SH-SY5Y (cell line): ENCODE measurements at regions not wholly inside any gene's neighbourhood (a gene's known extent, or its start where the extent isn't known, plus 50 kb on each side); places are given as distances from the start of the nearest gene placed in this dataset.

Experiments
- GATA2 ChIP-seq: IDR thresholded peaks from 2 replicates; pipeline ENCODE4 v1.6.1; 2011; ENCODE audit warnings: mild to moderate bottlenecking, low read depth, low read length
- GATA3 ChIP-seq: IDR thresholded peaks from 2 replicates; pipeline ENCODE4 v1.6.1; 2011; ENCODE audit warnings: low read depth, mild to moderate bottlenecking, low read length, moderate library complexity

GRCh38 chr4:135282676-135283075, 1081.1 kb upstream of the PABPC4L start:
- TF ChIP-seq GATA2 = no peak
- no peak for TF ChIP-seq GATA3

GRCh38 chr4:135281230-135281629, 1079.6 kb upstream of the PABPC4L start:
- TF ChIP-seq GATA2 (no peak), GATA3 (no peak)

GRCh38 chr4:135277980-135278315, 1076.4 kb upstream of the PABPC4L start:
- no peak for TF ChIP-seq GATA3
- TF ChIP-seq GATA2 = no peak

- no peak for TF ChIP-seq GATA2
- no peak for TF ChIP-seq GATA3
These were observed 1075.7 kb upstream of the PABPC4L start for GRCh38 chr4:135277068-135277979.

GRCh38 chr4:135274416-135274815, 1072.8 kb upstream of the PABPC4L start:
- no peak for TF ChIP-seq GATA2
- no peak for TF ChIP-seq GATA3

- TF ChIP-seq GATA2 (no peak), GATA3 (no peak)
These were observed 1067.7 kb upstream of the PABPC4L start for GRCh38 chr4:135269125-135269890.

- TF ChIP-seq GATA2 (no peak), GATA3 (no peak)
These were observed 1066.8 kb upstream of the PABPC4L start for GRCh38 chr4:135268369-135268768.

- TF ChIP-seq GATA2 = no peak
- no peak for TF ChIP-seq GATA3
These were observed 1065.7 kb upstream of the PABPC4L start for GRCh38 chr4:135267148-135267865.

GRCh38 chr4:135256111-135256510, 1054.5 kb upstream of the PABPC4L start:
- TF ChIP-seq GATA2 (no peak), GATA3 (no peak)

GRCh38 chr4:135250040-135250439, 1048.5 kb upstream of the PABPC4L start:
- no peak for TF ChIP-seq GATA3
- TF ChIP-seq GATA2 = no peak

GRCh38 chr4:135249024-135249423, 1047.4 kb upstream of the PABPC4L start:
- TF ChIP-seq GATA3 (no peak), GATA2 (no peak)

GRCh38 chr4:135244696-135245095, 1043.1 kb upstream of the PABPC4L start:
- TF ChIP-seq GATA3 = no peak
- no peak for TF ChIP-seq GATA2

- no peak for TF ChIP-seq GATA2
- no peak for TF ChIP-seq GATA3
These were observed 1042.5 kb upstream of the PABPC4L start for GRCh38 chr4:135244056-135244455.

- TF ChIP-seq GATA3 = no peak
- no peak for TF ChIP-seq GATA2
These were observed 1039.2 kb upstream of the PABPC4L start for GRCh38 chr4:135240796-135241195.
